Stimulated activated CD8-positive, alpha-beta memory T cell treated with anti-CD3 and anti-CD28 coated beads, Interleukin-2, amount 100 ng/mL, for 1 hour (primary cell): ENCODE measurements at regions not wholly inside any gene's neighbourhood (a gene's known extent, or its start where the extent isn't known, plus 50 kb on each side); places are given as distances from the start of the nearest gene placed in this dataset.

Experiments used
- DNase-seq, 2 donors: peaks; one replicate each; pipeline ENCODE4 v3.0.0-alpha.2; 2020; ENCODE audit warnings: low read depth in 2 of 2

GRCh38 chr22:49305214-49305965 lies 522.3 kb downstream of the BRD1 start:
- peak; percentile 15 to 24 for DNase-seq

GRCh38 chr22:49303781-49304461 lies 523.8 kb downstream of the BRD1 start:
- no peak for DNase-seq

GRCh38 chr22:49303061-49303735 lies 524.5 kb downstream of the BRD1 start:
- DNase-seq, result no peak

- no peak for DNase-seq
These were observed 525.1 kb downstream of the BRD1 start for GRCh38 chr22:49302530-49302929.

- no peak for DNase-seq
These were observed 525.6 kb downstream of the BRD1 start for GRCh38 chr22:49302150-49302460.

GRCh38 chr22:49301398-49302149 lies 526.1 kb downstream of the BRD1 start:
- no peak for DNase-seq

GRCh38 chr22:49300951-49301397 lies 526.7 kb downstream of the BRD1 start:
- DNase-seq, result no peak

GRCh38 chr22:49300241-49300640 lies 527.4 kb downstream of the BRD1 start:
- DNase-seq, result no peak

- no peak for DNase-seq
These were observed 527.8 kb downstream of the BRD1 start for GRCh38 chr22:49299821-49300231.

- DNase-seq, result no peak
These were observed 528.6 kb downstream of the BRD1 start for GRCh38 chr22:49298834-49299750.

- DNase-seq, result no peak
These were observed 529.6 kb downstream of the BRD1 start for GRCh38 chr22:49297871-49298721.

GRCh38 chr22:49297286-49297870 lies 530.3 kb downstream of the BRD1 start:
- DNase-seq, result no peak

GRCh38 chr22:49296561-49296960 lies 531.1 kb downstream of the BRD1 start:
- no peak for DNase-seq

- no peak for DNase-seq
These were observed 531.7 kb downstream of the BRD1 start for GRCh38 chr22:49295851-49296560.

GRCh38 chr22:49295465-49295743 lies 532.3 kb downstream of the BRD1 start:
- no peak for DNase-seq

- DNase-seq, result no peak
These were observed 532.8 kb downstream of the BRD1 start for GRCh38 chr22:49294656-49295464.

GRCh38 chr22:49292909-49293308 lies 534.8 kb downstream of the BRD1 start:
- no peak for DNase-seq

GRCh38 chr22:49291781-49292180 lies 535.9 kb downstream of the BRD1 start:
- DNase-seq, result no peak

- no peak for DNase-seq
These were observed 536.5 kb downstream of the BRD1 start for GRCh38 chr22:49291169-49291568.
